ENCODE measurements at regions not wholly inside any gene's neighbourhood (a gene's known extent, or its start where the extent isn't known, plus 50 kb on each side); places are given as distances from the start of the nearest gene placed in this dataset.

DNA sequence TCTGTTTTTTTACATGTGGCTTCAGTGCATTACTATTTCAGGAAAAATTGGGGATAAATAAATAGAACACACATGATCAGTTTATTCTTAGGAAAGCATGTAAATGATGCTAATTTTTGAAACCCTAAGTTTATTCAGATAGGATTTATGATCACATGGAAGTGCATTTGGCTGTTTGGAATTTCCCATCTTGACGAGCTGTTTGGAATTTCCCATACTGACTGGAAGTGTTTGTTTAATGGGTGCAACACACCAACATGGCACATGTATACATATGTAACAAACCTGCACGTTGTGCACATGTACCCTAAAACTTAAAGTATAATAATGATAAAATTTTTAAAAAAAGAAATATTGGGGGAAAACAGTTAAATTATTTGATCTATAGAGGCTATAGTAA lies 79.5 kb downstream of the COL6A6 start:
- no peak overlapping the region for H3K4me3 ChIP-seq (ENCODE audit: low read depth in 2 of 2, low read length in 2 of 2)
- POLR2A ChIA-PET: no interaction called here
- CTCF ChIA-PET: no interaction called here
- TF ChIP-seq SIN3A (IDR thresholded peaks at IDR 0.05; ENCODE audit: borderline replicate concordance, insufficient read depth, low read depth, low read length) (no peak), CTCF (IDR thresholded peaks at IDR 0.05) (no peak), POLR2AphosphoS5 (IDR thresholded peaks at IDR 0.05; ENCODE audit: low read depth, low read length) (no peak)
- TF ChIP-seq, protein P1, sequence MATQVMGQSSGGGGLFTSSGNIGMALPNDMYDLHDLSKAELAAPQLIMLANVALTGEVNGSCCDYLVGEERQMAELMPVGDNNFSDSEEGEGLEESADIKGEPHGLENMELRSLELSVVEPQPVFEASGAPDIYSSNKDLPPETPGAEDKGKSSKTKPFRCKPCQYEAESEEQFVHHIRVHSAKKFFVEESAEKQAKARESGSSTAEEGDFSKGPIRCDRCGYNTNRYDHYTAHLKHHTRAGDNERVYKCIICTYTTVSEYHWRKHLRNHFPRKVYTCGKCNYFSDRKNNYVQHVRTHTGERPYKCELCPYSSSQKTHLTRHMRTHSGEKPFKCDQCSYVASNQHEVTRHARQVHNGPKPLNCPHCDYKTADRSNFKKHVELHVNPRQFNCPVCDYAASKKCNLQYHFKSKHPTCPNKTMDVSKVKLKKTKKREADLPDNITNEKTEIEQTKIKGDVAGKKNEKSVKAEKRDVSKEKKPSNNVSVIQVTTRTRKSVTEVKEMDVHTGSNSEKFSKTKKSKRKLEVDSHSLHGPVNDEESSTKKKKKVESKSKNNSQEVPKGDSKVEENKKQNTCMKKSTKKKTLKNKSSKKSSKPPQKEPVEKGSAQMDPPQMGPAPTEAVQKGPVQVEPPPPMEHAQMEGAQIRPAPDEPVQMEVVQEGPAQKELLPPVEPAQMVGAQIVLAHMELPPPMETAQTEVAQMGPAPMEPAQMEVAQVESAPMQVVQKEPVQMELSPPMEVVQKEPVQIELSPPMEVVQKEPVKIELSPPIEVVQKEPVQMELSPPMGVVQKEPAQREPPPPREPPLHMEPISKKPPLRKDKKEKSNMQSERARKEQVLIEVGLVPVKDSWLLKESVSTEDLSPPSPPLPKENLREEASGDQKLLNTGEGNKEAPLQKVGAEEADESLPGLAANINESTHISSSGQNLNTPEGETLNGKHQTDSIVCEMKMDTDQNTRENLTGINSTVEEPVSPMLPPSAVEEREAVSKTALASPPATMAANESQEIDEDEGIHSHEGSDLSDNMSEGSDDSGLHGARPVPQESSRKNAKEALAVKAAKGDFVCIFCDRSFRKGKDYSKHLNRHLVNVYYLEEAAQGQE (IDR thresholded peaks at IDR 0.05; ENCODE audit: insufficient read depth in 1 of 2, low read depth in 2 of 2, low read length in 1 of 2): no peak
- H3K4me1 ChIP-seq (ENCODE audit: control insufficient read depth, insufficient read depth, low read length): no peaks in the 10 kb centered on the region
- no peak for ATAC-seq
- no peaks in the 10 kb centered on the region for H3K9me3 ChIP-seq (ENCODE audit: control insufficient read depth, insufficient read depth, low read depth, low read length)
- H3K27me3 ChIP-seq (ENCODE audit: control insufficient read depth, insufficient read depth, low read length): peaks cover 2% of the 10 kb centered on the region; the same call in 1 of the 2 replicates
- no peak overlapping the region for H3K27ac ChIP-seq (ENCODE audit: low read length)
- intact Hi-C loops (cut with micrococcal nuclease; ENCODE audit: unreplicated experiment): no loop called here
- DNase-seq (ENCODE audit: low read depth, low spot score): no peak
- in situ Hi-C loops (cut with HindIII; ENCODE audit: low pct_unique_long_range_greater_than_20kb, low sequenced_read_pairs): no loop called here
- BruUV-seq (replicated peaks): no TSS peak
- H3K36me3 ChIP-seq (ENCODE audit: control insufficient read depth, insufficient read depth, low read length): no peaks in the 10 kb centered on the region

GRCh38 chr3:130601442-130601971 lies 84.5 kb downstream of the COL6A6 start:
- no peak overlapping the region for H3K27ac ChIP-seq (ENCODE audit: low read length)
- ATAC-seq: no peak
- H3K36me3 ChIP-seq (ENCODE audit: control insufficient read depth, insufficient read depth, low read length): no peaks in the 10 kb centered on the region
- in situ Hi-C loops (cut with HindIII; ENCODE audit: low pct_unique_long_range_greater_than_20kb, low sequenced_read_pairs): no loop called here
- H3K9me3 ChIP-seq (ENCODE audit: control insufficient read depth, insufficient read depth, low read depth, low read length): no peaks in the 10 kb centered on the region
- TF ChIP-seq POLR2AphosphoS5 (IDR thresholded peaks at IDR 0.05; ENCODE audit: low read depth, low read length) (no peak), CTCF (IDR thresholded peaks at IDR 0.05) (no peak), SIN3A (IDR thresholded peaks at IDR 0.05; ENCODE audit: borderline replicate concordance, insufficient read depth, low read depth, low read length) (no peak), TCF7L2 (IDR thresholded peaks at IDR 0.05; ENCODE audit: low read depth, low read length) (no peak)
- TF ChIP-seq, protein P1 (IDR thresholded peaks at IDR 0.05; ENCODE audit: insufficient read depth in 1 of 2, low read depth in 2 of 2, low read length in 1 of 2): no peak
- ChIA-PET CTCF (no interaction called here), POLR2A (no interaction called here)
- H3K4me1 ChIP-seq (ENCODE audit: control insufficient read depth, insufficient read depth, low read length): no peaks in the 10 kb centered on the region
- intact Hi-C loops (cut with micrococcal nuclease; ENCODE audit: unreplicated experiment): no loop called here
- H3K4me3 ChIP-seq (ENCODE audit: low read depth in 2 of 2, low read length in 2 of 2): no peak overlapping the region
- BruUV-seq (replicated peaks): no TSS peak
- no peak for DNase-seq (ENCODE audit: low read depth, low spot score)
- no peaks in the 10 kb centered on the region for H3K27me3 ChIP-seq (ENCODE audit: control insufficient read depth, insufficient read depth, low read length)

All from Panc1 (cell line).